A673 (cell line): ENCODE measurements at regions not wholly inside any gene's neighbourhood (a gene's known extent, or its start where the extent isn't known, plus 50 kb on each side); places are given as distances from the start of the nearest gene placed in this dataset.
"Not testable (repeated sequence)": the region's sequence is repeated elsewhere in the genome, so short reads cannot be mapped to it uniquely, and the experiment has no call there.

Source experiments
- BruUV-seq: library from RNA; stranded (reverse); fragments of 400-500 nt; replicated peaks from 2 replicates; lab custom pipeline; 2021; lab: Mats Ljungman, UMichigan
- CTCF ChIA-PET: fragments of 300-600 bp; sonication (Branson Sonifier 250); formaldehyde crosslinking; loops from one replicate; lab custom pipeline; 2022; ENCODE audit warnings: antibody characterized with exemption; lab: Charles Lee
- POLR2A ChIA-PET: fragments of 300-600 bp; sonication (Branson Sonifier 250); formaldehyde crosslinking; loops from one replicate; lab custom pipeline; 2022; ENCODE audit warnings: antibody characterized with exemption; ENCODE audit not compliant: low non-redundant PET; lab: Charles Lee
- DNase-seq: peaks from one replicate; pipeline ENCODE4 v3.0.0-alpha.2; 2015; ENCODE audit warnings: low spot score
- H3K27ac ChIP-seq: fragments of 200-600 bp; sonication (generic); 2 replicates; pipeline ENCODE4 v1.5.1; 2016; ENCODE audit warnings: mixed run types, low read depth, mild to moderate bottlenecking, mixed read lengths, antibody characterized with exemption, low read length; ENCODE audit not compliant: poor library complexity, severe bottlenecking
- H3K27me3 ChIP-seq: fragments of 200-600 bp; sonication (generic); replicated peaks from 2 replicates; pipeline ENCODE4 v1.6.1; 2017; ENCODE audit warnings: mixed run types, low read depth, mild to moderate bottlenecking, mixed read lengths, antibody characterized with exemption, low read length; ENCODE audit not compliant: insufficient read depth, poor library complexity
- H3K36me3 ChIP-seq: fragments of 200-600 bp; sonication (generic); 2 replicates; pipeline ENCODE4 v1.6.1; 2016; ENCODE audit warnings: mixed run types, mild to moderate bottlenecking, mixed read lengths, antibody characterized with exemption, low read length; ENCODE audit not compliant: insufficient read depth, poor library complexity, severe bottlenecking
- H3K4me1 ChIP-seq: fragments of 200-600 bp; sonication (generic); 2 replicates; pipeline ENCODE4 v1.6.1; 2017; ENCODE audit warnings: mixed run types, mild to moderate bottlenecking, mixed read lengths, antibody characterized with exemption, low read length; ENCODE audit not compliant: insufficient read depth, poor library complexity, severe bottlenecking
- H3K4me3 ChIP-seq: fragments of 200-600 bp; sonication (generic); 2 replicates; pipeline ENCODE4 v1.5.1; 2016; ENCODE audit warnings: low read depth, mixed run types, mild to moderate bottlenecking, mixed read lengths, low read length; ENCODE audit not compliant: poor library complexity, severe bottlenecking
- H3K9me3 ChIP-seq: fragments of 200-600 bp; sonication (generic); 2 replicates; pipeline ENCODE4 v1.6.1; 2016; ENCODE audit warnings: mixed run types, low read depth, mild to moderate bottlenecking, mixed read lengths, antibody characterized with exemption, low read length; ENCODE audit not compliant: poor library complexity, severe bottlenecking
- EZH2 ChIP-seq: fragments of 200-600 bp; sonication (generic); IDR thresholded peaks from 2 replicates; pipeline ENCODE4 v1.6.1; 2017; ENCODE audit warnings: borderline replicate concordance, low read depth, mild to moderate bottlenecking, mixed read lengths, antibody characterized with exemption, low read length; ENCODE audit not compliant: poor library complexity, severe bottlenecking
- intact Hi-C: fragments of 100-400 bp; cut with micrococcal nuclease; formaldehyde crosslinking; loops from one replicate; pipeline ENCODE4 v1.10.0; 2022; ENCODE audit not compliant: unreplicated experiment
- TF ChIP-seq, protein P1 (sequence below): fragments of 300-800, 200-600 bp; sonication (generic); conservative IDR thresholded peaks from 2 replicates; pipeline ENCODE4 v1.5.1; 2017; ENCODE audit warnings: low read depth, mild to moderate bottlenecking, antibody characterized with exemption, low read length, moderate library complexity, mixed read lengths

DNA sequence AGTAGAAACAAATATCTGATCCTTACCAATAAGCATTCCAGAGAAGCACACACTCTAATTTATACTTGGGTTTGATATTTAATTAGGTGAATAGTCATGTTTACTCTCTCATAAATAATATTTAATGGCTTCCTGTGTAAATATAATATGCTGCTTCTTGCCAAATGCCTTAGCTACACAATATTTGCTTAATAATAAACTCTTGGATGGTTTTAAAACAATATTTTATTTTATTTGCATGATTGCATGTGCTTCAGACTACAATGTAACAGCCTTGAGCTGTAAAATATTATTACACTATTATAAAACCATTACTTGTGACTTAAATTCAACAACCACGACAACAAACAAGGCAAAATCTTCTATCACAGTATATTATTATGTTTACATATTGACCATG lies 542.4 kb upstream of the CHD1 start:
- H3K4me1 ChIP-seq, H3K36me3 ChIP-seq, DNase-seq, H3K9me3 ChIP-seq, POLR2A ChIA-PET, H3K4me3 ChIP-seq, intact Hi-C loops, BruUV-seq, H3K27ac ChIP-seq, H3K27me3 ChIP-seq, CTCF ChIA-PET: not testable (repeated sequence)

DNA sequence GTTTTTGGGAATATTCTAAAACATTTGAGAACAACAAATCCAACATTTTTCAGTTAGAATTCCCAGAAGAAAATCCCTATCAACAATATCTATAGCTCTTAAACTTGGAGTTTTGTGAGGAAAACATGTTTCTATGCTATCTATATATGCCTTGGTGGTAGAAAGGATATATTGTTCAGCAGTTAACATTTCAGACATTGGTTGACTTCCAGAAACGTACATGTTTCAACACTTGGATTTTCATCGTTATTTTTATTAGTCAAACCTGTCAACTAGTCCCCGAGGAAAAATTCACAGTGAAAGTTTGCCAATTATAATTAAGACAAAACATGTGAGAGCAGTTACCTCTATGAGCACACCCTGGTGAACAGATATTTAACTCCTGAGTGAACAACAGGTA lies 541.8 kb upstream of the CHD1 start:
- H3K9me3 ChIP-seq, DNase-seq, POLR2A ChIA-PET, H3K4me1 ChIP-seq, CTCF ChIA-PET, BruUV-seq, H3K27ac ChIP-seq, intact Hi-C loops, H3K4me3 ChIP-seq, H3K27me3 ChIP-seq, H3K36me3 ChIP-seq: not testable (repeated sequence)

DNA sequence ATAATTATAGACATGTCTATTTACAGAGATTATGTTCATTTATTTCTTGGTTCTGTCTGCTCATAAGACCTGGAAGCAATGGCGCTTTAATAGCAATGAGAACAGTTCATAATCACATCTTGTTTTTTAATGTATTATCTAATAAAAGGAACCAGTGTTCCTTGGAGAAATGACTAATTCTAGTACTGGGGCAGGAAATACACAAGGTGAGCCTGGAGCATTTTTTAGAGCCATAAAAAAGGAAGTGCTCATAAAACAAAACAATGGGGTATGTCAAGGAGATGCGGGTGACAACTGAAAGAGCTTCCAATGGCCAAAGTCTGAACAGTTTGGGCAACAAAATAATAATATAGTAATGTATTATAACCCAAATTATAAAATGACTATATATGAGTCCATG lies 531.9 kb upstream of the CHD1 start:
- H3K27ac ChIP-seq, result no peak overlapping the region
- TF ChIP-seq, protein P1, sequence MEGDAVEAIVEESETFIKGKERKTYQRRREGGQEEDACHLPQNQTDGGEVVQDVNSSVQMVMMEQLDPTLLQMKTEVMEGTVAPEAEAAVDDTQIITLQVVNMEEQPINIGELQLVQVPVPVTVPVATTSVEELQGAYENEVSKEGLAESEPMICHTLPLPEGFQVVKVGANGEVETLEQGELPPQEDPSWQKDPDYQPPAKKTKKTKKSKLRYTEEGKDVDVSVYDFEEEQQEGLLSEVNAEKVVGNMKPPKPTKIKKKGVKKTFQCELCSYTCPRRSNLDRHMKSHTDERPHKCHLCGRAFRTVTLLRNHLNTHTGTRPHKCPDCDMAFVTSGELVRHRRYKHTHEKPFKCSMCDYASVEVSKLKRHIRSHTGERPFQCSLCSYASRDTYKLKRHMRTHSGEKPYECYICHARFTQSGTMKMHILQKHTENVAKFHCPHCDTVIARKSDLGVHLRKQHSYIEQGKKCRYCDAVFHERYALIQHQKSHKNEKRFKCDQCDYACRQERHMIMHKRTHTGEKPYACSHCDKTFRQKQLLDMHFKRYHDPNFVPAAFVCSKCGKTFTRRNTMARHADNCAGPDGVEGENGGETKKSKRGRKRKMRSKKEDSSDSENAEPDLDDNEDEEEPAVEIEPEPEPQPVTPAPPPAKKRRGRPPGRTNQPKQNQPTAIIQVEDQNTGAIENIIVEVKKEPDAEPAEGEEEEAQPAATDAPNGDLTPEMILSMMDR, result no peak
- no peak for TF ChIP-seq EZH2
- no peaks in the 10 kb centered on the region for H3K36me3 ChIP-seq
- CTCF ChIA-PET, result no interaction called here
- POLR2A ChIA-PET, result no interaction called here
- intact Hi-C loops, result no loop called here
- BruUV-seq, result no TSS peak
- no peaks in the 10 kb centered on the region for H3K4me1 ChIP-seq
- no peaks in the 10 kb centered on the region for H3K27me3 ChIP-seq
- H3K4me3 ChIP-seq, result no peak overlapping the region
- no peak for DNase-seq
- H3K9me3 ChIP-seq, result no peaks in the 10 kb centered on the region

DNA sequence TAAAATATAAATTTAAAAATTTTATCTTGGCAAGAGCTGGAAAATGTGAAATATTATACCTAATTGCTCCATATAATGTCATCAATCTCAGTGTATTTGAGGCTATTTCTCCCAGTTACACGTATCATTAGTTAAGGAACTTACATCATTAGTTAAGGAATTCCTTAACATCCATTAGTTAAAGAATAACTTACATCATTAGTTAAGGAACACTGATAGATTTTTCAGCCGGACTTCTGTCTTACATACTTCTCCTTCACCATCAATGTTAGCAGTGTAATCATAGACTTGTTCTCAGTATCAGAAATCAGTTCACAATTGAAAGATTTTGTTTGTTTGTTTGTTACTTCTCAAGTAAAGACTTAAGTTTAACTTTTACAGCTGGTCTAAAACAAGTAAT lies 524.4 kb upstream of the CHD1 start:
- Histone ChIP-seq H3K4me3 (no peak overlapping the region), H3K27me3 (no peaks in the 10 kb centered on the region), H3K4me1 (no peaks in the 10 kb centered on the region), H3K27ac (no peak overlapping the region), H3K9me3 (no peaks in the 10 kb centered on the region), H3K36me3 (no peaks in the 10 kb centered on the region)
- BruUV-seq, result no TSS peak
- no peak for DNase-seq
- intact Hi-C loops, result no loop called here
- POLR2A ChIA-PET, result no interaction called here
- CTCF ChIA-PET, result no interaction called here
- no peak for TF ChIP-seq EZH2
- TF ChIP-seq, protein P1, result no peak
